ENCODE measurements at regions not wholly inside any gene's neighbourhood (a gene's known extent, or its start where the extent isn't known, plus 50 kb on each side); places are given as distances from the start of the nearest gene placed in this dataset.

- TF ChIP-seq CTCF (conservative IDR thresholded peaks at IDR 0.05; ENCODE audit: low read length) (no peak), EZH2phosphoT487 (IDR thresholded peaks at IDR 0.05; ENCODE audit: borderline replicate concordance, low read depth, low read length) (no peak)
Observed at GRCh38 chr3:159734681-159735080, 254.0 kb upstream of the IL12A start.

All from OCI-LY7 (cell line).